ENCODE measurements at regions not wholly inside any gene's neighbourhood (a gene's known extent, or its start where the extent isn't known, plus 50 kb on each side); places are given as distances from the start of the nearest gene placed in this dataset.

DNA sequence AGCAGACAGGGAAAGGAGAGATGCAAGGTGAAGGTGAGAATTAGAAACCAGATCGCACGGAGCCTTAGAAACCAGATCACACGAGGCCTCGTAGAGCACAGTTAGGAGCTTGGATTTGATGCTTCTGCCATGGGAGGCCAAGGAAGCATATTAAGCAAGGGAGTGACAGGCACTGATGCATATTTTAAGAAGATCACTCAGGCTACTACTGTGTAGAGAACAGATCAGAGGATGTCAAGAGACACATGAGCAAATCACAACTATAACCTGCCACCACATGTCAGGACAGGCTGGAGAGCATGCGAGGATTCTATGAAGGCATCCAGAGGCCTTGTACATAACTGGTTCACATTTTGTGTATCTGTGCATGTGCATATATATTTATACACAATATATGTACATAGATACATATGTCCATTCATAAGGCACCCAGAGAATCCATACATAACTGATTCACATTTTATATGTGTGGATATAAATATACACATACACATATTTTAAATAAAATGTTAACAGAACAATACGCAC, 99.6 kb upstream of the FHIT start:
- intact Hi-C loops (cut with DNase I; ENCODE audit: low total_unique reads), result no loop called here
- Histone ChIP-seq H3K4me1 (no peaks in the 10 kb centered on the region), H3K9me3 (no peaks in the 10 kb centered on the region), H3K27ac (no peak overlapping the region), H3K27me3 (no peaks in the 10 kb centered on the region), H3K4me3 (no peak overlapping the region), H3K36me3 (no peaks in the 10 kb centered on the region)
- no peak for DNase-seq
- TF ChIP-seq, protein P1, sequence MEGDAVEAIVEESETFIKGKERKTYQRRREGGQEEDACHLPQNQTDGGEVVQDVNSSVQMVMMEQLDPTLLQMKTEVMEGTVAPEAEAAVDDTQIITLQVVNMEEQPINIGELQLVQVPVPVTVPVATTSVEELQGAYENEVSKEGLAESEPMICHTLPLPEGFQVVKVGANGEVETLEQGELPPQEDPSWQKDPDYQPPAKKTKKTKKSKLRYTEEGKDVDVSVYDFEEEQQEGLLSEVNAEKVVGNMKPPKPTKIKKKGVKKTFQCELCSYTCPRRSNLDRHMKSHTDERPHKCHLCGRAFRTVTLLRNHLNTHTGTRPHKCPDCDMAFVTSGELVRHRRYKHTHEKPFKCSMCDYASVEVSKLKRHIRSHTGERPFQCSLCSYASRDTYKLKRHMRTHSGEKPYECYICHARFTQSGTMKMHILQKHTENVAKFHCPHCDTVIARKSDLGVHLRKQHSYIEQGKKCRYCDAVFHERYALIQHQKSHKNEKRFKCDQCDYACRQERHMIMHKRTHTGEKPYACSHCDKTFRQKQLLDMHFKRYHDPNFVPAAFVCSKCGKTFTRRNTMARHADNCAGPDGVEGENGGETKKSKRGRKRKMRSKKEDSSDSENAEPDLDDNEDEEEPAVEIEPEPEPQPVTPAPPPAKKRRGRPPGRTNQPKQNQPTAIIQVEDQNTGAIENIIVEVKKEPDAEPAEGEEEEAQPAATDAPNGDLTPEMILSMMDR (IDR thresholded peaks at IDR 0.05), result no peak

DNA sequence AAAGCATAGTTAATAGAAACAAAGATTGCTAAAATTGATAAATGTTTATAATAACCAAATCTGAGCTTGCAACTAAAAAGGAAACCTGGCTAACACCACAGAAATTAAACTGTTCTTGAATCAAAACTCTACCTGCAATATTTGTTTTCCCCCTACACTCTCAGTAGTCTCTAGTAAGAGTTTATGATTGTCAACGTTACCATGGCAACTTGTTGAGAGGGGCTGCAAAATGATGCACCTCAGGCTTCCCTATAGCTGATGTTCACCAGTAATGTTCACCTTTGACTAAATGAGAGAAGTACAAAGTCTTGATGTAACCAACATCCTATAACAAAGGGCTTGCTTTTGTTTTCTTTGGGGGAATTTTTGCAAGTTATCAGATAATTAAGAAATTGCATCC, 101.1 kb upstream of the FHIT start:
- no peaks in the 10 kb centered on the region for H3K9me3 ChIP-seq
- intact Hi-C loops (cut with DNase I; ENCODE audit: low total_unique reads), result no loop called here
- no peaks in the 10 kb centered on the region for H3K36me3 ChIP-seq
- no peak for DNase-seq
- TF ChIP-seq, protein P1 (IDR thresholded peaks at IDR 0.05), result no peak
- H3K27ac ChIP-seq, result no peak overlapping the region
- H3K4me3 ChIP-seq, result no peak overlapping the region
- no peaks in the 10 kb centered on the region for H3K4me1 ChIP-seq
- H3K27me3 ChIP-seq, result no peaks in the 10 kb centered on the region

DNA sequence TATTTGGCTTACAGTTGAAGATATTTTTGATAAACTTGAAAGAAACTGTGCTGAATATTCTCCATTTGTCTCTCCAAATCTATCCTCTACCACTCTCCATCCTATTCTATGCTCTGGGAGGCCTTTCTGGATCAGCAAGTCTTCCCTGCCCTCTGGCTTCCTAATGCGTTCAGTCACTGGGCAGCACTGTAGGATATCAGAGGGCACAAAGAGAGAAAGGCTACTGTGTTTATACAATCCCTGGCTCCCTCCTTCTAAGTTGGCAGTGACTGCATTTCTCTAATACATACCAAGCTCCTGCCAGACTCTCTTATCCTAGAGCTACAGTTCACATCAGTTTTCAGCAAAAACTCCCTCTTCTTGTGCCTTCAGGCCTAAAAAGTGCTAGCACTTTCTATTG, 102.1 kb upstream of the FHIT start:
- Histone ChIP-seq H3K27me3 (no peaks in the 10 kb centered on the region), H3K4me1 (no peaks in the 10 kb centered on the region), H3K36me3 (no peaks in the 10 kb centered on the region), H3K4me3 (no peak overlapping the region), H3K27ac (no peak overlapping the region), H3K9me3 (no peaks in the 10 kb centered on the region)
- DNase-seq, result no peak
- intact Hi-C loops (cut with DNase I; ENCODE audit: low total_unique reads), result no loop called here
- TF ChIP-seq, protein P1 (IDR thresholded peaks at IDR 0.05), result no peak

DNA sequence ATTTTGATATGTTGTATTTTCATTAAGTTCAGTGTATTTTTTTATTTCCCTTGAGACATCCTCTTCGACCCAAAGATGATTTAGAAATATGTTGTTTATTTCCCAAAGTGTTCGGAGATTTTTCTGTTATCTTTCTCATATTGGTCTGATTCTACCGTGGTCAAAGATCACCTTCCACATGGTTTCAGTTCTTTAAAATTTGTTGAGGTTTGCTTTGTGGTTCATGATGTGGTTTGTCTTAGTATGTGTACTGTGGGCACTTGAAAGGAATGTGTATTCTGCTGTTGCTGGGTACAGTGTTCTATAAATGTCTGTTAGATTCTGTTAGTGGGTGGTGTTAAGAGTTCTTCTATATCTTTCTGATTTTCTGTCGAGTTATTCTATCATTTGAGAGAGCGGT, 103.4 kb upstream of the FHIT start:
- Histone ChIP-seq H3K27ac (no peak overlapping the region), H3K4me3 (no peak overlapping the region), H3K27me3 (no peaks in the 10 kb centered on the region), H3K4me1 (no peaks in the 10 kb centered on the region), H3K36me3 (no peaks in the 10 kb centered on the region), H3K9me3 (no peaks in the 10 kb centered on the region)
- intact Hi-C loops (cut with DNase I; ENCODE audit: low total_unique reads), result no loop called here
- TF ChIP-seq, protein P1 (IDR thresholded peaks at IDR 0.05), result no peak
- DNase-seq, result no peak

DNA sequence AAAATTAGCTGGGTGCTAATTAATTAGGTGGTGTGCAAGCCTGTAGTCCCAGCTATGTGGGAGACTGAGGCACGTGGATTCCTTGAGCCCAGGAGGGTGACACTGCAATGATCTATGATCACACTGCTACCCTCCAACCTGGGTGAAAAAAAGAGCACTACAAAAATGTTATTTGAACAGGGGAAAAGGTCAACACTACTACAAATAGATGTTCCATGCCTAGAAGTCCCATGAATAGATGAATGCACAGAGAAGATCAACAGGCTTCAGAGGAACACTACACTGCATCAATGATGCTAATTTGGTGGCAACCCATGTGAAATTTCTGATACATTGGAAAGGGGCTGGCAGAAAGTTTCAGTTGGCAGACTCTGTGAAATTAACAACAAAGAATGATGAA, 105.4 kb upstream of the FHIT start:
- H3K27ac ChIP-seq, result no peak overlapping the region
- no peaks in the 10 kb centered on the region for H3K4me1 ChIP-seq
- intact Hi-C loops (cut with DNase I; ENCODE audit: low total_unique reads), result no loop called here
- no peaks in the 10 kb centered on the region for H3K36me3 ChIP-seq
- H3K9me3 ChIP-seq, result no peaks in the 10 kb centered on the region
- no peaks in the 10 kb centered on the region for H3K27me3 ChIP-seq
- no peak for DNase-seq
- H3K4me3 ChIP-seq, result no peak overlapping the region
- TF ChIP-seq, protein P1 (IDR thresholded peaks at IDR 0.05), result no peak

DNA sequence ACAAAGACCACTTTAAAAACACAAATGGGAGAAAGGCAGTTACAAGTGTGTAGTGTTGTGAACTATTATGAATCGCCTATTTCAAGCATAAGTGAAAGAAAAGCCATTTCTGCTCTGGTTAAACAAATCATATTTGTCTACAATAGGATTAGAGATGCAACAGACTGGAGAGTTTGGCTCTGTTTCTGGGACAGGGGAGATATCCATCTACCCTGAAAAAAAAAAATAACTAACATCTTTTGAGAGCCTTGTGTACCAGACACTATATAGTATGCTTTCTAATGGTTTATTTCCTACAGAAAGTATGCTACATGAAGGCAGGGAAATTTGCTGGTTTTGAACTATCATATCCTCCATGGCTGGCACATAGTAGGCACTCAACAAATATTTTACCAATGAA, 106.7 kb upstream of the FHIT start:
- no peak for DNase-seq
- H3K4me1 ChIP-seq, result no peaks in the 10 kb centered on the region
- TF ChIP-seq, protein P1 (IDR thresholded peaks at IDR 0.05), result no peak
- H3K27me3 ChIP-seq, result no peaks in the 10 kb centered on the region
- no peaks in the 10 kb centered on the region for H3K36me3 ChIP-seq
- H3K27ac ChIP-seq, result no peak overlapping the region
- no peak overlapping the region for H3K4me3 ChIP-seq
- intact Hi-C loops (cut with DNase I; ENCODE audit: low total_unique reads), result no loop called here
- H3K9me3 ChIP-seq, result no peaks in the 10 kb centered on the region
